HEK293 (cell line): ENCODE measurements at regions not wholly inside any gene's neighbourhood (a gene's known extent, or its start where the extent isn't known, plus 50 kb on each side); places are given as distances from the start of the nearest gene placed in this dataset.

Experiments used
- GLI4 ChIP-seq: fragments of 450-650 bp; formaldehyde crosslinking; IDR thresholded peaks from 2 replicates; pipeline ENCODE4 v1.5.1; 2016; ENCODE audit warnings: missing biosample characterization, missing genetic modification characterization
- KLF1 ChIP-seq: fragments of 450-650 bp; formaldehyde crosslinking; IDR thresholded peaks from 2 replicates; pipeline ENCODE4 v1.5.1; 2016; ENCODE audit warnings: missing biosample characterization, missing genetic modification characterization
- OSR2 ChIP-seq: fragments of 450-650 bp; formaldehyde crosslinking; IDR thresholded peaks from 2 replicates; pipeline ENCODE4 v1.5.1; 2016; ENCODE audit warnings: missing biosample characterization, missing genetic modification characterization
- SP7 ChIP-seq: fragments of 450-650 bp; formaldehyde crosslinking; IDR thresholded peaks from 2 replicates; pipeline ENCODE4 v1.5.1; 2016; ENCODE audit warnings: missing biosample characterization, missing genetic modification characterization
- TRIM28 ChIP-seq: IDR thresholded peaks from 2 replicates; pipeline ENCODE4 v1.6.1; 2011; ENCODE audit warnings: low read length, control low read depth, borderline replicate concordance
- ZIC2 ChIP-seq: fragments of 450-650 bp; formaldehyde crosslinking; IDR thresholded peaks from 2 replicates; pipeline ENCODE4 v1.5.1; 2016; ENCODE audit warnings: missing biosample characterization, missing genetic modification characterization
- ZNF311 ChIP-seq: fragments of 450-650 bp; formaldehyde crosslinking; IDR thresholded peaks from 2 replicates; pipeline ENCODE4 v1.5.1; 2017; ENCODE audit warnings: missing biosample characterization, missing genetic modification characterization, borderline replicate concordance
- ZNF341 ChIP-seq: fragments of 450-650 bp; formaldehyde crosslinking; IDR thresholded peaks from 2 replicates; pipeline ENCODE4; 2016; ENCODE audit warnings: low read depth, missing biosample characterization, missing genetic modification characterization
- ZNF473 ChIP-seq: fragments of 450-650 bp; formaldehyde crosslinking; IDR thresholded peaks from 2 replicates; pipeline ENCODE4 v1.5.1; 2017; ENCODE audit warnings: missing biosample characterization, missing genetic modification characterization
- ZNF558 ChIP-seq: fragments of 450-650 bp; formaldehyde crosslinking; IDR thresholded peaks from 2 replicates; pipeline ENCODE4 v1.5.1; 2016; ENCODE audit warnings: missing biosample characterization, missing genetic modification characterization
- ZNF560 ChIP-seq: fragments of 450-650 bp; formaldehyde crosslinking; IDR thresholded peaks from 2 replicates; pipeline ENCODE4 v1.5.1; 2017; ENCODE audit warnings: missing biosample characterization, missing genetic modification characterization, borderline replicate concordance
- TF ChIP-seq, protein P1 (sequence below): fragments of 450-650 bp; formaldehyde crosslinking; IDR thresholded peaks from 2 replicates; pipeline ENCODE4 v1.5.1; 2016; ENCODE audit warnings: missing biosample characterization, missing genetic modification characterization
- TF ChIP-seq, protein P2 (sequence below): fragments of 450-650 bp; formaldehyde crosslinking; optimal IDR thresholded peaks from 2 replicates; pipeline ENCODE3; 2016; ENCODE audit warnings: missing biosample characterization, mild to moderate bottlenecking, missing genetic modification characterization
- TF ChIP-seq, protein P3 (sequence below): fragments of 450-650 bp; formaldehyde crosslinking; IDR thresholded peaks from 2 replicates; pipeline ENCODE4 v1.5.1; 2016; ENCODE audit warnings: missing biosample characterization, missing genetic modification characterization
- TF ChIP-seq, protein P4 (sequence below): fragments of 450-650 bp; formaldehyde crosslinking; IDR thresholded peaks from 2 replicates; pipeline ENCODE4 v1.5.1; 2016; ENCODE audit warnings: missing biosample characterization, missing genetic modification characterization
- TF ChIP-seq, protein P5 (sequence below): fragments of 450-650 bp; formaldehyde crosslinking; IDR thresholded peaks from 2 replicates; pipeline ENCODE4 v1.5.1; 2016; ENCODE audit warnings: missing biosample characterization, missing genetic modification characterization
- TF ChIP-seq, protein P6 (sequence below): fragments of 450-650 bp; formaldehyde crosslinking; IDR thresholded peaks from 2 replicates; pipeline ENCODE4 v1.5.1; 2016; ENCODE audit warnings: missing biosample characterization, missing genetic modification characterization
- TF ChIP-seq, protein P7 (sequence below): fragments of 450-650 bp; formaldehyde crosslinking; IDR thresholded peaks from 2 replicates; pipeline ENCODE4 v1.5.1; 2016; ENCODE audit warnings: missing biosample characterization, missing genetic modification characterization
- TF ChIP-seq, protein P8 (sequence below): fragments of 450-650 bp; formaldehyde crosslinking; IDR thresholded peaks from 2 replicates; pipeline ENCODE4 v1.5.1; 2016; ENCODE audit warnings: missing biosample characterization, missing genetic modification characterization

DNA sequence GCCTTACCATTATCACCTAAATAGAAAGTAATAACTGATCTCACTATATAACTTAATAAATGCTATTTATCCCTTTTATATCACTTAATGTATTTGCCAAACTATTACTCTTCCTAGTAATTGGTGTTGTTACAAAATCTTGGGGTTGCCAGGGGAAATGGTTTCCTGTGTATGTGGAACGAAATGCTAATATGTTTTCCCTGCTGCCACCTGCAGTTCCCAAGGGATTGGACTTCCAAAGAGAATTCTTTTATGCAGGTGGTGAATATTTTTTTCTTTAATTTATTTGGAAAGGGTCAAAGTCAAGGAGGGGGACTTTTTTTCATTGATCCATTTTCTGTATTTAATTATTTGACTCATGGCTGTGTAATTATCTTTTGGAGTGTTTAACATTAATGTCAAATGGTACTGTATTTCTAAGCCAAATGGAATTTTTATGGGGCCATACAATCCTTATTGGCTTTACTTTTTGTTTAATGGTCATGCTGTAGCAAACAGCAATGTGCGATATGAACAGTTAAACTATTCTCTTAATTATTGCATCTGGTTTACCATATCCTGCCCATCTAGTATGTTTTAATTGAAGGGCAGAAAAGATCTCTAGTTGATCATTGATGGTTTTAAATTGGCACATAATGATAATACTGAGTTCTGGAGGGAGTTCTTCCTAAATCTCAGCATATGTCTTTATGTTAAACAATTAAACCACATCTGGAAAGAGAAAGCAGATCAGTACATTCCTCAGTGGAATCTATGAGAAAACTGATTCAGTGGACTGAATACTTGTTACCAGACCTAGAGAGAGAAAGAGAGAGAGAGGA lies 486.3 kb downstream of the TTLL7 start (continued):
- TF ChIP-seq, protein P1, sequence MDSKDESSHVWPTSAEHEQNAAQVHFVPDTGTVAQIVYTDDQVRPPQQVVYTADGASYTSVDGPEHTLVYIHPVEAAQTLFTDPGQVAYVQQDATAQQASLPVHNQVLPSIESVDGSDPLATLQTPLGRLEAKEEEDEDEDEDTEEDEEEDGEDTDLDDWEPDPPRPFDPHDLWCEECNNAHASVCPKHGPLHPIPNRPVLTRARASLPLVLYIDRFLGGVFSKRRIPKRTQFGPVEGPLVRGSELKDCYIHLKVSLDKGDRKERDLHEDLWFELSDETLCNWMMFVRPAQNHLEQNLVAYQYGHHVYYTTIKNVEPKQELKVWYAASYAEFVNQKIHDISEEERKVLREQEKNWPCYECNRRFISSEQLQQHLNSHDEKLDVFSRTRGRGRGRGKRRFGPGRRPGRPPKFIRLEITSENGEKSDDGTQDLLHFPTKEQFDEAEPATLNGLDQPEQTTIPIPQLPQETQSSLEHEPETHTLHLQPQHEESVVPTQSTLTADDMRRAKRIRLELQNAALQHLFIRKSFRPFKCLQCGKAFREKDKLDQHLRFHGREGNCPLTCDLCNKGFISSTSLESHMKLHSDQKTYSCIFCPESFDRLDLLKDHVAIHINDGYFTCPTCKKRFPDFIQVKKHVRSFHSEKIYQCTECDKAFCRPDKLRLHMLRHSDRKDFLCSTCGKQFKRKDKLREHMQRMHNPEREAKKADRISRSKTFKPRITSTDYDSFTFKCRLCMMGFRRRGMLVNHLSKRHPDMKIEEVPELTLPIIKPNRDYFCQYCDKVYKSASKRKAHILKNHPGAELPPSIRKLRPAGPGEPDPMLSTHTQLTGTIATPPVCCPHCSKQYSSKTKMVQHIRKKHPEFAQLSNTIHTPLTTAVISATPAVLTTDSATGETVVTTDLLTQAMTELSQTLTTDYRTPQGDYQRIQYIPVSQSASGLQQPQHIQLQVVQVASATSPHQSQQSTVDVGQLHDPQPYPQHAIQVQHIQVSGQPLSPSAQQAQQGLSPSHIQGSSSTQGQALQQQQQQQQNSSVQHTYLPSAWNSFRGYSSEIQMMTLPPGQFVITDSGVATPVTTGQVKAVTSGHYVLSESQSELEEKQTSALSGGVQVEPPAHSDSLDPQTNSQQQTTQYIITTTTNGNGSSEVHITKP (tag by site-specific recombination), result no peak
- TF ChIP-seq, protein P2, sequence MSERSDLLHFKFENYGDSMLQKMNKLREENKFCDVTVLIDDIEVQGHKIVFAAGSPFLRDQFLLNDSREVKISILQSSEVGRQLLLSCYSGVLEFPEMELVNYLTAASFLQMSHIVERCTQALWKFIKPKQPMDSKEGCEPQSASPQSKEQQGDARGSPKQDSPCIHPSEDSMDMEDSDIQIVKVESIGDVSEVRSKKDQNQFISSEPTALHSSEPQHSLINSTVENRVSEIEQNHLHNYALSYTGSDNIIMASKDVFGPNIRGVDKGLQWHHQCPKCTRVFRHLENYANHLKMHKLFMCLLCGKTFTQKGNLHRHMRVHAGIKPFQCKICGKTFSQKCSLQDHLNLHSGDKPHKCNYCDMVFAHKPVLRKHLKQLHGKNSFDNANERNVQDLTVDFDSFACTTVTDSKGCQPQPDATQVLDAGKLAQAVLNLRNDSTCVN, result no peak
- TF ChIP-seq GLI4 (no peak), ZNF341 (tag by site-specific recombination) (no peak), ZNF473 (no peak), TRIM28 (no peak), ZNF560 (tag by site-specific recombination) (no peak), ZNF558 (tag by site-specific recombination) (no peak), ZIC2 (tag by site-specific recombination) (no peak), OSR2 (tag by site-specific recombination) (no peak), KLF1 (tag by site-specific recombination) (no peak), SP7 (no peak), ZNF311 (no peak)
- TF ChIP-seq, protein P3, sequence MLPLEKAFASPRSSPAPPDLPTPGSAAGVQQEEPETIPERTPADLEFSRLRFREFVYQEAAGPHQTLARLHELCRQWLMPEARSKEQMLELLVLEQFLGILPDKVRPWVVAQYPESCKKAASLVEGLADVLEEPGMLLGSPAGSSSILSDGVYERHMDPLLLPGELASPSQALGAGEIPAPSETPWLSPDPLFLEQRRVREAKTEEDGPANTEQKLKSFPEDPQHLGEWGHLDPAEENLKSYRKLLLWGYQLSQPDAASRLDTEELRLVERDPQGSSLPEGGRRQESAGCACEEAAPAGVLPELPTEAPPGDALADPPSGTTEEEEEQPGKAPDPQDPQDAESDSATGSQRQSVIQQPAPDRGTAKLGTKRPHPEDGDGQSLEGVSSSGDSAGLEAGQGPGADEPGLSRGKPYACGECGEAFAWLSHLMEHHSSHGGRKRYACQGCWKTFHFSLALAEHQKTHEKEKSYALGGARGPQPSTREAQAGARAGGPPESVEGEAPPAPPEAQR, result no peak
- TF ChIP-seq, protein P4, sequence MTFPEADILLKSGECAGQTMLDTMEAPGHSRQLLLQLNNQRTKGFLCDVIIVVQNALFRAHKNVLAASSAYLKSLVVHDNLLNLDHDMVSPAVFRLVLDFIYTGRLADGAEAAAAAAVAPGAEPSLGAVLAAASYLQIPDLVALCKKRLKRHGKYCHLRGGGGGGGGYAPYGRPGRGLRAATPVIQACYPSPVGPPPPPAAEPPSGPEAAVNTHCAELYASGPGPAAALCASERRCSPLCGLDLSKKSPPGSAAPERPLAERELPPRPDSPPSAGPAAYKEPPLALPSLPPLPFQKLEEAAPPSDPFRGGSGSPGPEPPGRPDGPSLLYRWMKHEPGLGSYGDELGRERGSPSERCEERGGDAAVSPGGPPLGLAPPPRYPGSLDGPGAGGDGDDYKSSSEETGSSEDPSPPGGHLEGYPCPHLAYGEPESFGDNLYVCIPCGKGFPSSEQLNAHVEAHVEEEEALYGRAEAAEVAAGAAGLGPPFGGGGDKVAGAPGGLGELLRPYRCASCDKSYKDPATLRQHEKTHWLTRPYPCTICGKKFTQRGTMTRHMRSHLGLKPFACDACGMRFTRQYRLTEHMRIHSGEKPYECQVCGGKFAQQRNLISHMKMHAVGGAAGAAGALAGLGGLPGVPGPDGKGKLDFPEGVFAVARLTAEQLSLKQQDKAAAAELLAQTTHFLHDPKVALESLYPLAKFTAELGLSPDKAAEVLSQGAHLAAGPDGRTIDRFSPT (tag by site-specific recombination), result 0 out of 2 replicates have a peak, but pooled peaks have one; percentile 30
- TF ChIP-seq, protein P5, sequence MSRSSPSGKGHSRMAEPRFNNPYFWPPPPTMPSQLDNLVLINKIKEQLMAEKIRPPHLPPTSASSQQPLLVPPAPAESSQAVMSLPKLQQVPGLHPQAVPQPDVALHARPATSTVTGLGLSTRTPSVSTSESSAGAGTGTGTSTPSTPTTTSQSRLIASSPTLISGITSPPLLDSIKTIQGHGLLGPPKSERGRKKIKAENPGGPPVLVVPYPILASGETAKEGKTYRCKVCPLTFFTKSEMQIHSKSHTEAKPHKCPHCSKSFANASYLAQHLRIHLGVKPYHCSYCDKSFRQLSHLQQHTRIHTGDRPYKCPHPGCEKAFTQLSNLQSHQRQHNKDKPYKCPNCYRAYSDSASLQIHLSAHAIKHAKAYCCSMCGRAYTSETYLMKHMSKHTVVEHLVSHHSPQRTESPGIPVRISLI, result 0 out of 2 replicates have a peak, but pooled peaks have one; percentile 55
- TF ChIP-seq, protein P6, sequence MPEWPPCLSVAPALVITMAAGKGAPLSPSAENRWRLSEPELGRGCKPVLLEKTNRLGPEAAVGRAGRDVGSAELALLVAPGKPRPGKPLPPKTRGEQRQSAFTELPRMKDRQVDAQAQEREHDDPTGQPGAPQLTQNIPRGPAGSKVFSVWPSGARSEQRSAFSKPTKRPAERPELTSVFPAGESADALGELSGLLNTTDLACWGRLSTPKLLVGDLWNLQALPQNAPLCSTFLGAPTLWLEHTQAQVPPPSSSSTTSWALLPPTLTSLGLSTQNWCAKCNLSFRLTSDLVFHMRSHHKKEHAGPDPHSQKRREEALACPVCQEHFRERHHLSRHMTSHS, result no peak
- TF ChIP-seq, protein P7, sequence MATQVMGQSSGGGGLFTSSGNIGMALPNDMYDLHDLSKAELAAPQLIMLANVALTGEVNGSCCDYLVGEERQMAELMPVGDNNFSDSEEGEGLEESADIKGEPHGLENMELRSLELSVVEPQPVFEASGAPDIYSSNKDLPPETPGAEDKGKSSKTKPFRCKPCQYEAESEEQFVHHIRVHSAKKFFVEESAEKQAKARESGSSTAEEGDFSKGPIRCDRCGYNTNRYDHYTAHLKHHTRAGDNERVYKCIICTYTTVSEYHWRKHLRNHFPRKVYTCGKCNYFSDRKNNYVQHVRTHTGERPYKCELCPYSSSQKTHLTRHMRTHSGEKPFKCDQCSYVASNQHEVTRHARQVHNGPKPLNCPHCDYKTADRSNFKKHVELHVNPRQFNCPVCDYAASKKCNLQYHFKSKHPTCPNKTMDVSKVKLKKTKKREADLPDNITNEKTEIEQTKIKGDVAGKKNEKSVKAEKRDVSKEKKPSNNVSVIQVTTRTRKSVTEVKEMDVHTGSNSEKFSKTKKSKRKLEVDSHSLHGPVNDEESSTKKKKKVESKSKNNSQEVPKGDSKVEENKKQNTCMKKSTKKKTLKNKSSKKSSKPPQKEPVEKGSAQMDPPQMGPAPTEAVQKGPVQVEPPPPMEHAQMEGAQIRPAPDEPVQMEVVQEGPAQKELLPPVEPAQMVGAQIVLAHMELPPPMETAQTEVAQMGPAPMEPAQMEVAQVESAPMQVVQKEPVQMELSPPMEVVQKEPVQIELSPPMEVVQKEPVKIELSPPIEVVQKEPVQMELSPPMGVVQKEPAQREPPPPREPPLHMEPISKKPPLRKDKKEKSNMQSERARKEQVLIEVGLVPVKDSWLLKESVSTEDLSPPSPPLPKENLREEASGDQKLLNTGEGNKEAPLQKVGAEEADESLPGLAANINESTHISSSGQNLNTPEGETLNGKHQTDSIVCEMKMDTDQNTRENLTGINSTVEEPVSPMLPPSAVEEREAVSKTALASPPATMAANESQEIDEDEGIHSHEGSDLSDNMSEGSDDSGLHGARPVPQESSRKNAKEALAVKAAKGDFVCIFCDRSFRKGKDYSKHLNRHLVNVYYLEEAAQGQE (tag by site-specific recombination), result no peak
- TF ChIP-seq, protein P8, sequence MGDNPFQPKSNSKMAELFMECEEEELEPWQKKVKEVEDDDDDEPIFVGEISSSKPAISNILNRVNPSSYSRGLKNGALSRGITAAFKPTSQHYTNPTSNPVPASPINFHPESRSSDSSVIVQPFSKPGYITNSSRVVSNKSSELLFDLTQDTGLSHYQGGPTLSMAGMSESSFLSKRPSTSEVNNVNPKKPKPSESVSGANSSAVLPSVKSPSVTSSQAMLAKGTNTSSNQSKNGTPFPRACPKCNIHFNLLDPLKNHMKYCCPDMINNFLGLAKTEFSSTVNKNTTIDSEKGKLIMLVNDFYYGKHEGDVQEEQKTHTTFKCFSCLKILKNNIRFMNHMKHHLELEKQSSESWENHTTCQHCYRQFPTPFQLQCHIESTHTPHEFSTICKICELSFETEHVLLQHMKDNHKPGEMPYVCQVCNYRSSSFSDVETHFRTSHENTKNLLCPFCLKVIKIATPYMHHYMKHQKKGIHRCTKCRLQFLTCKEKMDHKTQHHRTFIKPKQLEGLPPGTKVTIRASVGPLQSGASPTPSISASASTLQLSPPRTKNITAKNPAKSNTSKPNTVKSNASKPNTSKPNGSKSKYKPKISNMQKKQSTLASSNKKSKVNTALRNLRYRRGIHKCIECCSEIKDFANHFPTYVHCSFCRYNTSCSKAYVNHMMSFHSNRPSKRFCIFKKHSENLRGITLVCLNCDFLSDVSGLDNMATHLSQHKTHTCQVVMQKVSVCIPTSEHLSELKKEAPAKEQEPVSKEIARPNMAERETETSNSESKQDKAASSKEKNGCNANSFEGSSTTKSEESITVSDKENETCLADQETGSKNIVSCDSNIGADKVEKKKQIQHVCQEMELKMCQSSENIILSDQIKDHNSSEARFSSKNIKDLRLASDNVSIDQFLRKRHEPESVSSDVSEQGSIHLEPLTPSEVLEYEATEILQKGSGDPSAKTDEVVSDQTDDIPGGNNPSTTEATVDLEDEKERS (tag by site-specific recombination), result no peak
